Occipital lobe (tissue), 1 donor: ENCODE measurements at regions not wholly inside any gene's neighbourhood (a gene's known extent, or its start where the extent isn't known, plus 50 kb on each side); places are given as distances from the start of the nearest gene placed in this dataset.

Experiments
- DNase-seq: peaks from one replicate; lab custom pipeline; 2025; lab: John Stamatoyannopoulos, UW

GRCh38 chr14:98785578-98785977 is 486.4 kb downstream of the BCL11B start:
- no peak for DNase-seq

- no peak for DNase-seq
Observed at GRCh38 chr14:98786456-98786855, 485.5 kb downstream of the BCL11B start.

GRCh38 chr14:98791661-98792060 is 480.3 kb downstream of the BCL11B start:
- no peak for DNase-seq

GRCh38 chr14:98792171-98792570 is 479.8 kb downstream of the BCL11B start:
- DNase-seq, result no peak

GRCh38 chr14:98798099-98798498 is 473.9 kb downstream of the BCL11B start:
- no peak for DNase-seq

GRCh38 chr14:98799891-98800290 is 472.1 kb downstream of the BCL11B start:
- DNase-seq, result no peak

- DNase-seq, result no peak
Observed at GRCh38 chr14:98802044-98802443, 470.0 kb downstream of the BCL11B start.

- no peak for DNase-seq
Observed at GRCh38 chr14:98803196-98803595, 468.8 kb downstream of the BCL11B start.

- DNase-seq, result no peak
Observed at GRCh38 chr14:98808494-98809407, 463.2 kb downstream of the BCL11B start.

GRCh38 chr14:98816195-98816594 is 455.8 kb downstream of the BCL11B start:
- no peak for DNase-seq

- no peak for DNase-seq
Observed at GRCh38 chr14:98816720-98817119, 455.3 kb downstream of the BCL11B start.

- DNase-seq, result no peak
Observed at GRCh38 chr14:98819132-98819866, 452.7 kb downstream of the BCL11B start.

GRCh38 chr14:98819867-98820206 is 452.2 kb downstream of the BCL11B start:
- DNase-seq, result no peak

- no peak for DNase-seq
Observed at GRCh38 chr14:98822917-98823316, 449.1 kb downstream of the BCL11B start.

- DNase-seq, result no peak
Observed at GRCh38 chr14:98826618-98827017, 445.4 kb downstream of the BCL11B start.

- DNase-seq, result no peak
Observed at GRCh38 chr14:98834119-98834518, 437.9 kb downstream of the BCL11B start.

GRCh38 chr14:98835051-98835824 is 436.8 kb downstream of the BCL11B start:
- DNase-seq, result no peak

- no peak for DNase-seq
Observed at GRCh38 chr14:98835825-98836100, 436.2 kb downstream of the BCL11B start.

GRCh38 chr14:98840091-98840490 is 431.9 kb downstream of the BCL11B start:
- no peak for DNase-seq

GRCh38 chr14:98840511-98840910 is 431.5 kb downstream of the BCL11B start:
- DNase-seq, result no peak

GRCh38 chr14:98844456-98844855 is 427.5 kb downstream of the BCL11B start:
- DNase-seq, result no peak
